ENCODE measurements at regions not wholly inside any gene's neighbourhood (a gene's known extent, or its start where the extent isn't known, plus 50 kb on each side); places are given as distances from the start of the nearest gene placed in this dataset.

GRCh38 chr11:20248121-20248772 lies 88.0 kb upstream of the DBX1 start:
- TF ChIP-seq CTCF (IDR thresholded peaks at IDR 0.05) (no peak), POLR2A (IDR thresholded peaks at IDR 0.05) (no peak)
